Small intestine (tissue), 7 donors: ENCODE measurements at regions not wholly inside any gene's neighbourhood (a gene's known extent, or its start where the extent isn't known, plus 50 kb on each side); places are given as distances from the start of the nearest gene placed in this dataset.

ENCODE experiments used
- DNase-seq, 2 donors: peaks; one replicate each; pipeline versions ENCODE4 v3.0.0 to v3.0.0-alpha.2; 2013
- FAIRE-seq: peaks from 2 replicates; lab custom pipeline; 2012; peaks lifted over from hg19 to GRCh38; lab: Jason Lieb, UNC
- H3K27ac ChIP-seq, 3 donors: one replicate each; pipeline ENCODE4 v1.5.1; 2013; ENCODE audit warnings: low read length in 2 of 3, mild to moderate bottlenecking in 2 of 3, control low read depth in 1 of 3, inconsistent platforms in 1 of 3, low read depth in 1 of 3, moderate library complexity in 1 of 3
- H3K27me3 ChIP-seq, 3 donors: one replicate each; pipeline ENCODE4 v1.6.1; 2013; ENCODE audit warnings: low read length in 3 of 3, inconsistent platforms in 1 of 3; ENCODE audit not compliant: control insufficient read depth in 3 of 3, insufficient read depth in 3 of 3
- H3K36me3 ChIP-seq, 3 donors: one replicate each; pipeline ENCODE4 v1.6.1; 2013; ENCODE audit warnings: low read length in 3 of 3, inconsistent platforms in 1 of 3, low read depth in 1 of 3, mild to moderate bottlenecking in 1 of 3, moderate library complexity in 1 of 3; ENCODE audit not compliant: control insufficient read depth in 3 of 3, insufficient read depth in 2 of 3
- H3K4me1 ChIP-seq, 3 donors: one replicate each; pipeline ENCODE4 v1.6.1; 2013; ENCODE audit warnings: low read length in 2 of 3, inconsistent platforms in 1 of 3, low read depth in 1 of 3, mild to moderate bottlenecking in 1 of 3, moderate library complexity in 1 of 3; ENCODE audit not compliant: control insufficient read depth in 3 of 3, insufficient read depth in 2 of 3
- H3K4me3 ChIP-seq, 3 donors: one replicate each; pipeline ENCODE4 v1.5.1; 2013; ENCODE audit warnings: low read length in 3 of 3, control low read depth in 1 of 3, inconsistent platforms in 1 of 3, low read depth in 1 of 3, mild to moderate bottlenecking in 1 of 3, moderate library complexity in 1 of 3
- H3K9me3 ChIP-seq, 2 donors: one replicate each; pipeline ENCODE4 v1.6.1; 2013; ENCODE audit warnings: low read depth in 1 of 2, low read length in 1 of 2; ENCODE audit not compliant: control insufficient read depth in 2 of 2, insufficient read depth in 1 of 2
- WGBS, 3 donors: extraction: QIAGEN DNeasy Blood & Tissue Kit; methylation state at CpG; one replicate each; pipeline ENCODE4 v1.1.7; 2013; 5-methylcytosine and 5-hydroxymethylcytosine counted together
- donor health status: healthy with polysubstance abuse.
- donor health status: control.
- donor health status: control.
- donor health status: Bipolar disorder and iron deficiency.
- donor health status: healthy.

GRCh38 chr2:17323697-17324096 is 194.5 kb downstream of the RAD51AP2 start:
- 45 to 57% (median 50%) methylated on average over 5 of the region's 5 CpGs for WGBS, 3 donors
- no peak overlapping the region for H3K4me3 ChIP-seq
- DNase-seq (no peak), FAIRE-seq (no peak)
- no peaks in the 10 kb centered on the region for H3K27me3 ChIP-seq
- H3K9me3 ChIP-seq = no peaks in the 10 kb centered on the region
- no peaks in the 10 kb centered on the region for H3K4me1 ChIP-seq
- H3K27ac ChIP-seq = no peak overlapping the region
- no peaks in the 10 kb centered on the region for H3K36me3 ChIP-seq

GRCh38 chr2:17322461-17322860 is 195.8 kb downstream of the RAD51AP2 start:
- WGBS, 3 donors = 45 to 83% (median 61%) methylated on average over 2 of the region's 2 CpGs
- Histone ChIP-seq H3K36me3 (no peaks in the 10 kb centered on the region), H3K27ac (no peak overlapping the region), H3K9me3 (no peaks in the 10 kb centered on the region), H3K27me3 (peaks cover 0 to 2% (median 0%) of the 10 kb centered on the region in 3 donors), H3K4me3 (no peak overlapping the region), H3K4me1 (no peaks in the 10 kb centered on the region)
- DNase-seq (no peak), FAIRE-seq (no peak)

GRCh38 chr2:17319090-17319489 is 199.2 kb downstream of the RAD51AP2 start:
- Histone ChIP-seq H3K9me3 (no peaks in the 10 kb centered on the region), H3K36me3 (no peaks in the 10 kb centered on the region), H3K27ac (no peak overlapping the region), H3K4me3 (no peak overlapping the region), H3K27me3 (peaks cover 0 to 2% (median 0%) of the 10 kb centered on the region in 3 donors), H3K4me1 (no peaks in the 10 kb centered on the region)
- FAIRE-seq = no peak
- DNase-seq = no peak

- no peaks in the 10 kb centered on the region for H3K4me1 ChIP-seq
- H3K27me3 ChIP-seq = peaks cover 0 to 2% (median 0%) of the 10 kb centered on the region in 3 donors
- WGBS, 3 donors = 57 to 58% (median 57%) methylated on average over 2 of the region's 2 CpGs
- H3K27ac ChIP-seq = no peak overlapping the region
- DNase-seq (no peak), FAIRE-seq (no peak)
- H3K36me3 ChIP-seq = no peaks in the 10 kb centered on the region
- H3K9me3 ChIP-seq = no peaks in the 10 kb centered on the region
- H3K4me3 ChIP-seq = no peak overlapping the region
Observed at GRCh38 chr2:17318013-17318412, 200.2 kb downstream of the RAD51AP2 start.

GRCh38 chr2:17317439-17317976 is 200.7 kb downstream of the RAD51AP2 start:
- WGBS, 3 donors = 40 to 46% (median 43%) methylated on average over 5 of the region's 5 CpGs
- H3K36me3 ChIP-seq = no peaks in the 10 kb centered on the region
- H3K4me3 ChIP-seq = no peak overlapping the region
- H3K4me1 ChIP-seq = no peaks in the 10 kb centered on the region
- H3K27ac ChIP-seq = no peak overlapping the region
- H3K9me3 ChIP-seq = no peaks in the 10 kb centered on the region
- DNase-seq (no peak), FAIRE-seq (no peak)
- peaks cover 0 to 2% (median 0%) of the 10 kb centered on the region in 3 donors for H3K27me3 ChIP-seq

- WGBS, 3 donors = 38 to 65% (median 41%) methylated on average over 4 of the region's 4 CpGs
Observed at GRCh38 chr2:17313261-17313660, 205.0 kb downstream of the RAD51AP2 start.

GRCh38 chr2:17311771-17312511 is 206.3 kb downstream of the RAD51AP2 start:
- H3K9me3 ChIP-seq = no peaks in the 10 kb centered on the region
- FAIRE-seq = no peak
- no peaks in the 10 kb centered on the region for H3K4me1 ChIP-seq
- H3K4me3 ChIP-seq = no peak overlapping the region
- no peak for DNase-seq
- no peaks in the 10 kb centered on the region for H3K27me3 ChIP-seq
- H3K36me3 ChIP-seq = no peaks in the 10 kb centered on the region
- 55 to 74% (median 69%) methylated on average over 1 of the region's 1 CpG for WGBS, 3 donors
- H3K27ac ChIP-seq = no peak overlapping the region

More at GRCh38 chr2:17313261-17313660, 205.0 kb downstream of the RAD51AP2 start:
- no peaks in the 10 kb centered on the region for H3K9me3 ChIP-seq
- H3K4me1 ChIP-seq = no peaks in the 10 kb centered on the region
- H3K36me3 ChIP-seq = no peaks in the 10 kb centered on the region
- H3K27me3 ChIP-seq = peaks cover 0 to 2% (median 0%) of the 10 kb centered on the region in 3 donors
- FAIRE-seq = no peak
- H3K4me3 ChIP-seq = no peak overlapping the region
- DNase-seq = no peak
- no peak overlapping the region for H3K27ac ChIP-seq

- no peak overlapping the region for H3K4me3 ChIP-seq
- no peak for DNase-seq
- no peaks in the 10 kb centered on the region for H3K9me3 ChIP-seq
- no peaks in the 10 kb centered on the region for H3K4me1 ChIP-seq
- no peak overlapping the region for H3K27ac ChIP-seq
- no peak for FAIRE-seq
- no peaks in the 10 kb centered on the region for H3K36me3 ChIP-seq
- 89 to 95% (median 95%) methylated on average over 2 of the region's 2 CpGs for WGBS, 3 donors
- no peaks in the 10 kb centered on the region for H3K27me3 ChIP-seq
Observed at GRCh38 chr2:17311106-17311619, 207.1 kb downstream of the RAD51AP2 start.
